Bone marrow (tissue), 2 donors: ENCODE measurements at regions not wholly inside any gene's neighbourhood (a gene's known extent, or its start where the extent isn't known, plus 50 kb on each side); places are given as distances from the start of the nearest gene placed in this dataset.

Experiments used
- DNase-seq, 2 donors: peaks; one replicate each; lab custom pipeline; 2025; lab: John Stamatoyannopoulos, UW

- DNase-seq: no peak
Measured at GRCh38 chr4:60187428-60187827, 1012.7 kb upstream of the ADGRL3 start.

- no peak for DNase-seq
Measured at GRCh38 chr4:60189286-60189685, 1010.8 kb upstream of the ADGRL3 start.

- no peak for DNase-seq
Measured at GRCh38 chr4:60194214-60194613, 1005.9 kb upstream of the ADGRL3 start.

- DNase-seq: no peak
Measured at GRCh38 chr4:60195256-60195655, 1004.9 kb upstream of the ADGRL3 start.

GRCh38 chr4:60201052-60201673, 999.0 kb upstream of the ADGRL3 start:
- peak in 1 of 2 donors; percentile 46 for DNase-seq

GRCh38 chr4:60209588-60209987, 990.5 kb upstream of the ADGRL3 start:
- no peak for DNase-seq

GRCh38 chr4:60215906-60216305, 984.2 kb upstream of the ADGRL3 start:
- DNase-seq: no peak

- no peak for DNase-seq
Measured at GRCh38 chr4:60216752-60217151, 983.4 kb upstream of the ADGRL3 start.

GRCh38 chr4:60221866-60222265, 978.3 kb upstream of the ADGRL3 start:
- DNase-seq: no peak

- DNase-seq: no peak
Measured at GRCh38 chr4:60223208-60223923, 976.8 kb upstream of the ADGRL3 start.

- no peak for DNase-seq
Measured at GRCh38 chr4:60241866-60242265, 958.3 kb upstream of the ADGRL3 start.

GRCh38 chr4:60249784-60250183, 950.3 kb upstream of the ADGRL3 start:
- DNase-seq: no peak

- no peak for DNase-seq
Measured at GRCh38 chr4:60250657-60251056, 949.5 kb upstream of the ADGRL3 start.

- no peak for DNase-seq
Measured at GRCh38 chr4:60259781-60260180, 940.3 kb upstream of the ADGRL3 start.

- DNase-seq: no peak
Measured at GRCh38 chr4:60266505-60266904, 933.6 kb upstream of the ADGRL3 start.

GRCh38 chr4:60296386-60296785, 903.7 kb upstream of the ADGRL3 start:
- DNase-seq: no peak

GRCh38 chr4:60313611-60314178, 886.4 kb upstream of the ADGRL3 start:
- DNase-seq: no peak

GRCh38 chr4:60314416-60314815, 885.7 kb upstream of the ADGRL3 start:
- DNase-seq: no peak

GRCh38 chr4:60315586-60315985, 884.5 kb upstream of the ADGRL3 start:
- no peak for DNase-seq

GRCh38 chr4:60326735-60327134, 873.4 kb upstream of the ADGRL3 start:
- DNase-seq: no peak

- no peak for DNase-seq
Measured at GRCh38 chr4:60327651-60328050, 872.5 kb upstream of the ADGRL3 start.

GRCh38 chr4:60344908-60345307, 855.2 kb upstream of the ADGRL3 start:
- DNase-seq: no peak

- DNase-seq: no peak
Measured at GRCh38 chr4:60345392-60345791, 854.7 kb upstream of the ADGRL3 start.
